HUES6 (cell line): ENCODE measurements at regions not wholly inside any gene's neighbourhood (a gene's known extent, or its start where the extent isn't known, plus 50 kb on each side); places are given as distances from the start of the nearest gene placed in this dataset.

Source experiments
- H3K27ac ChIP-seq: 2 replicates; pipeline ENCODE4 v1.7.0; 2013; ENCODE audit warnings: low read depth, mild to moderate bottlenecking, low read length, inconsistent platforms
- H3K27me3 ChIP-seq: 2 replicates; pipeline ENCODE4 v1.6.1; 2013; ENCODE audit warnings: low read length; ENCODE audit not compliant: control insufficient read depth, insufficient read depth
- H3K36me3 ChIP-seq: 2 replicates; pipeline ENCODE4 v1.6.1; 2013; ENCODE audit warnings: low read length; ENCODE audit not compliant: control insufficient read depth, insufficient read depth
- H3K4me1 ChIP-seq: 2 replicates; pipeline ENCODE4 v1.6.1; 2013; ENCODE audit warnings: low read length; ENCODE audit not compliant: control insufficient read depth, insufficient read depth
- H3K4me3 ChIP-seq: 2 replicates; pipeline ENCODE4 v1.5.1; 2013; ENCODE audit warnings: low read depth, low read length
- H3K9ac ChIP-seq: one replicate; pipeline ENCODE4 v1.6.1; 2013; ENCODE audit warnings: mild to moderate bottlenecking, low read length
- H3K9me3 ChIP-seq: 2 replicates; pipeline ENCODE4 v1.6.1; 2013; ENCODE audit warnings: low read depth, low read length; ENCODE audit not compliant: control insufficient read depth, insufficient read depth

- Histone ChIP-seq H3K4me3 (no peak overlapping the region), H3K36me3 (no peaks in the 10 kb centered on the region), H3K9ac (no peak overlapping the region), H3K27me3 (no peaks in the 10 kb centered on the region), H3K4me1 (no peaks in the 10 kb centered on the region), H3K27ac (no peak overlapping the region), H3K9me3 (no peaks in the 10 kb centered on the region)
These were observed 460.8 kb upstream of the REG3G start for GRCh38 chr2:78564666-78565065.

- no peak overlapping the region for H3K27ac ChIP-seq
- H3K9me3 ChIP-seq, result no peaks in the 10 kb centered on the region
- H3K36me3 ChIP-seq, result no peaks in the 10 kb centered on the region
- H3K4me3 ChIP-seq, result no peak overlapping the region
- H3K9ac ChIP-seq, result no peak overlapping the region
- no peaks in the 10 kb centered on the region for H3K27me3 ChIP-seq
- no peaks in the 10 kb centered on the region for H3K4me1 ChIP-seq
These were observed 456.6 kb upstream of the REG3G start for GRCh38 chr2:78568782-78569373.

- no peaks in the 10 kb centered on the region for H3K36me3 ChIP-seq
- H3K9me3 ChIP-seq, result no peaks in the 10 kb centered on the region
- H3K27me3 ChIP-seq, result no peaks in the 10 kb centered on the region
- no peak overlapping the region for H3K4me3 ChIP-seq
- H3K9ac ChIP-seq, result no peak overlapping the region
- no peaks in the 10 kb centered on the region for H3K4me1 ChIP-seq
- H3K27ac ChIP-seq, result no peak overlapping the region
These were observed 449.1 kb upstream of the REG3G start for GRCh38 chr2:78576409-78576808.

DNA sequence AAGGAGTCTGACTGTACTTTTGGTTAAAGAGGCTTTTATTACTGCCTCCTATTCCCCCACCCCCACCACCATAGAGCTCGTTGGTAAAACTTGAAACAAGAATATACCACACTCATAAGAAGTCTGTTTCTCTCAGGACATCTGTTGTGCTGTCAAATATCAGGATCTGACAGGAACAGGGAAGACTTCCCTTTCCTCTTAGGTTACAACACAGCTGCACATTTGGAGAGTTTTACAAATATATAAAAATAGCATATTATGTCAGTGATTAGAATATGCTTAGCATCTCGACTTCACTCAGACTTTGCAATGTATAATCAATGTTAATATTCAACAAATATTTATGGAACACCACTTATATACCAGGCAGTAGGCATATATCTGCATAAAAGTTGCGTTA is 439.6 kb upstream of the REG3G start:
- Histone ChIP-seq H3K27me3 (no peaks in the 10 kb centered on the region), H3K4me1 (no peaks in the 10 kb centered on the region), H3K4me3 (no peak overlapping the region), H3K9me3 (no peaks in the 10 kb centered on the region), H3K36me3 (no peaks in the 10 kb centered on the region), H3K27ac (no peak overlapping the region), H3K9ac (no peak overlapping the region)

DNA sequence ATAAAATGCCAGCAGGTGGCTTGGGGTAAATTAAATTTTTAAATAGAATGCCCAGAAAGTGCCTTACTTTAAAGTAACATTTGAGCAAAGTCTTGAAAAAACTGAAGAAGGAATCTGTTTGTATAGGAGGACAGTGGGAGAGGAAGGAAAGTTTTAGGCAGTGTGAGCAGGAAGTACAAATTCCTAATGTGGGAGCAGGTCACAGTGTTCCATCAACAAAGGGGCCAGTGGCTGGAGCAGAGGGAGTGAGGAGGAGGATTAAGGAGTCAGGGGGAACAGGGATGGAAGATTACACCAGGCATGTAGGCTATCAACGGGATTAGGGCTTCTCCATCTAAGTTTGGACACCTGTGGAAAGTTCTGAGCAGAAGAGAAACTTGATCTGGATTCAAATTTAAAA is 439.2 kb upstream of the REG3G start:
- H3K4me1 ChIP-seq, result no peaks in the 10 kb centered on the region
- H3K27ac ChIP-seq, result no peak overlapping the region
- H3K4me3 ChIP-seq, result no peak overlapping the region
- H3K36me3 ChIP-seq, result no peaks in the 10 kb centered on the region
- H3K27me3 ChIP-seq, result no peaks in the 10 kb centered on the region
- no peak overlapping the region for H3K9ac ChIP-seq
- H3K9me3 ChIP-seq, result no peaks in the 10 kb centered on the region

- no peak overlapping the region for H3K9ac ChIP-seq
These were observed 435.6 kb upstream of the REG3G start for GRCh38 chr2:78589871-78590270.

DNA sequence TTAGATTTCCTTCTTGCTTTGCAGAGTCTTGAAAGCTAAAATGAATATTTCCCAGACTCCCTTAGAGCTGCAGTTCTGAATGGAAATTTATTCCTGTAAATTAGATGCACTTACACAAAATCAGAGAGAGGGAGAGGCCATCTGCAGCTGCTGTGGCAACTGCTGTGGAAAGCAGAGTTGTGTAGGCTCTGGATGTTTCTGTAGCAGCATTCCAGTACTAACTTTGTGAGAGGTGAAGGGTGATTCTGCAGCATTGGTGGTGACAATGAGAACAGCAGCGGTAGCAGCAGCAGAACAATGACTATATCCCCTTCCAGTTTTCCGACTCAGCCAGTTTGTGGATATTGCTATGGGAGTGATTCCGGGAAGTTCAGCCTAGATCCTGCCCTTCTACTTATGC is 433.0 kb upstream of the REG3G start:
- Histone ChIP-seq H3K4me3 (no peak overlapping the region), H3K36me3 (no peaks in the 10 kb centered on the region), H3K4me1 (no peaks in the 10 kb centered on the region), H3K9ac (no peak overlapping the region), H3K9me3 (no peaks in the 10 kb centered on the region), H3K27ac (no peak overlapping the region), H3K27me3 (no peaks in the 10 kb centered on the region)

More at GRCh38 chr2:78589871-78590270, 435.6 kb upstream of the REG3G start:
- Histone ChIP-seq H3K27me3 (no peaks in the 10 kb centered on the region), H3K4me1 (no peaks in the 10 kb centered on the region), H3K9me3 (no peaks in the 10 kb centered on the region), H3K36me3 (no peaks in the 10 kb centered on the region), H3K4me3 (no peak overlapping the region), H3K27ac (no peak overlapping the region)

DNA sequence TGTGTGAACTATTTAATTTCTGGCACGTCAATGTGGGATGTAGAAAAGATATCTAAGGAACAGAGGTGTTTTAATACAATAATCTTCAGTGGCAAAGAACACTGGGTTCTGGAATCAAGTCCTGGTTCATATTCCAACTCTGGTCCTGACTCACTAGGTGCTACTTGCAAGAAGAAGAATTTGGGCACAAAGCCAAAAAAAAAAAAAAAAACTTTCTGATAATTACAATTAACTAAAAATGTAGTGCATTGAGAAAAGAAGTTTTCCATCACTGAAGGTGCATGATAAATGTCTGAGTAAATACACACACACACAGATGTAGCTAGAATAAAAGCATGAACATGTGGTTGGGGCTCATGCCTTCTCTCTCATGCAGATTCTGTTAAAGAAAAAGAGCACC is 424.4 kb upstream of the REG3G start:
- H3K9ac ChIP-seq, result no peak overlapping the region
- H3K27ac ChIP-seq, result no peak overlapping the region
- H3K4me3 ChIP-seq, result no peak overlapping the region
- no peaks in the 10 kb centered on the region for H3K36me3 ChIP-seq
- H3K4me1 ChIP-seq, result no peaks in the 10 kb centered on the region
- H3K27me3 ChIP-seq, result no peaks in the 10 kb centered on the region
- H3K9me3 ChIP-seq, result no peaks in the 10 kb centered on the region

DNA sequence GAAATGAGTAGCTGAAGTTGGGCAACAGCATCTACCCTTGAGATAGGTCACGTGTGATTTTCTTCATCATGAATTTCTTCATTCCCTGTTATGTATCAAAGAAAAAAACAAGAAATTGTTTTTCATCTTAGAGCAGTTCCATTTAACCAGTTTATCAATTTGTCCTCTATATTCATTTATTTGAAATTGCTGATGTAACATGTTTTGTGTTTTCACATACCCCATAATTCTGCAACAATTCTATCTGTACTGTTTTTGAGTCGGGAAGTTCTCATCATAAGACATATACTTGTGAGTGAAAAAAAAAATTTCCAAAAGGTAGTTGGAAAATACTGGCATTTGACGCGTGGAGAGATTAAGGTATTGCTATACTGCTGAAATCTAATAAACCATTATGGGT is 422.6 kb upstream of the REG3G start:
- no peak overlapping the region for H3K4me3 ChIP-seq
- no peak overlapping the region for H3K9ac ChIP-seq

DNA sequence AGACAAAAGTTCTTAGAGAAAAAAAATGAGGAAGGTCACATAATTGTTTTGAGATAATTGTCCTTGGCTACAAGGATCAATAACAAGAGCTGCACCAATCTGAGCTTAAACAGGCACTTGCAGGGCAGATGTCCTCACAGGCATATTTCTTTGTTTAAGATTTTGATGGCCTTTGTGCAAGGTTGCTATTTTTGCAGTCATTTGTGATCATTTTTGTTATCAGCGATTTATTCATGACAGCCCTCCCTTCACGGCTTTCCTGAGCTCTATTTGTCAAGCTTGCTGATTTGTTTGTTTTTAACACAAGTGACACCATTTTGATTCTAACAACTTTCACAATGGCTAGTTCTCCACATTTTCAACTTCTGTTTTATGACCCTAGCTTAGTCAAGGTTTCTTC is 418.6 kb upstream of the REG3G start:
- Histone ChIP-seq H3K4me3 (no peak overlapping the region), H3K27me3 (no peaks in the 10 kb centered on the region), H3K36me3 (no peaks in the 10 kb centered on the region), H3K9ac (no peak overlapping the region), H3K9me3 (no peaks in the 10 kb centered on the region), H3K27ac (no peak overlapping the region), H3K4me1 (peaks cover 4% of the 10 kb centered on the region; the same call in 1 of the 2 replicates)

More for the DNA sequence above, 422.6 kb upstream of the REG3G start:
- no peaks in the 10 kb centered on the region for H3K27me3 ChIP-seq
- no peak overlapping the region for H3K27ac ChIP-seq
- H3K36me3 ChIP-seq, result no peaks in the 10 kb centered on the region
- H3K4me1 ChIP-seq, result peaks cover 4% of the 10 kb centered on the region; the same call in 1 of the 2 replicates
- H3K9me3 ChIP-seq, result no peaks in the 10 kb centered on the region

DNA sequence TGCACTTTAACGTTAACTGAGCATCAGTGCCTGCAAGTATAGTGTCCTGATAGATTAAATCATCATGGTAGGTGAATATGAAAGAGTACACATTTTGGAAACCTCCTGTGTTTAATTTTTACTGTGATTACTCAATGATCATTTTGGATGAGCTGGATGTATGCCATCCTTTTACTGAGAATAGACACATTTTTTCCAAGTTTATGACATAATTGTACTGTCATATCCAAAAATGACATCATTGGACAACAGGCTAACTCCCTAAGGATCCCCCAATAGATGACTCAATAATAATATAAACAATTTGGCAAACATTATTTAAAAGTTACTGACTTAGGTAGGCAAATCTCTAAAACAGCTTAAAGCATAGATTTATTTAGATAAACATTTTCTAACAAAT is 410.8 kb upstream of the REG3G start:
- H3K27ac ChIP-seq, result no peak overlapping the region
- H3K9me3 ChIP-seq, result no peaks in the 10 kb centered on the region
- H3K4me1 ChIP-seq, result no peaks in the 10 kb centered on the region
- no peak overlapping the region for H3K9ac ChIP-seq
- H3K4me3 ChIP-seq, result no peak overlapping the region
- H3K27me3 ChIP-seq, result no peaks in the 10 kb centered on the region
- H3K36me3 ChIP-seq, result no peaks in the 10 kb centered on the region

- H3K27ac ChIP-seq, result no peak overlapping the region
- H3K9ac ChIP-seq, result no peak overlapping the region
- no peaks in the 10 kb centered on the region for H3K4me1 ChIP-seq
- H3K4me3 ChIP-seq, result no peak overlapping the region
- no peaks in the 10 kb centered on the region for H3K36me3 ChIP-seq
- no peaks in the 10 kb centered on the region for H3K27me3 ChIP-seq
- no peaks in the 10 kb centered on the region for H3K9me3 ChIP-seq
These were observed 409.5 kb upstream of the REG3G start for GRCh38 chr2:78615956-78616355.
